ENCODE measurements at regions not wholly inside any gene's neighbourhood (a gene's known extent, or its start where the extent isn't known, plus 50 kb on each side); places are given as distances from the start of the nearest gene placed in this dataset.
A peak's percentile ranks its signal among the peaks of the same experiment; 100 is the strongest.

DNA sequence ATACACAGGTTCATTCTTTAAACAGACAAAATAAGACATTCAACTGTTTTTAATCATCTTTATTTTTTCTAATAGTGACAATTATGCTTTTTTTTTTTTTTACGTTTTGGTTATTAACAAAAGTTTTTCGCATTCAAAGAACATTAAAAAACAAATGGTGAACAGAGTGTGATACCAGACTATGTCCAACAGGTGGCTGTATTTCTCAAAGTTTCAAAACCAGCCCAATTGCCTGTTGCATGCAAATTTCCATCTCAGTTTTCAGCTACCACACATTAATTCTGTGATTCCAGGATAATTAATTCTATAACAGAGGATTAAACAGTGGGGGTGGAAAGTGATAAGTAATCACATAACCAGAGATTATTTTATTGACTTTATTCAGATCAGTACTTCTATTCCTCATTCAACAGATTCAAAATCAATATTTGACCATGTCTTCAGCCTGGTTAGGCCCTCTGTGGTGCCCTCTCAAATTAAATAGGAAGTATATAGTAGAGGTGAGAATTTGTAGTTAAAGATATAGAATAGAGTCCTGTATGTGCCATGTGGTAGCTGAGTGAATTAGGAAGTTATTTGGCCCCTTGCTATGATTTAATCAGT is 122.2 kb upstream of the DCBLD2 start:
- TF ChIP-seq, protein P1, sequence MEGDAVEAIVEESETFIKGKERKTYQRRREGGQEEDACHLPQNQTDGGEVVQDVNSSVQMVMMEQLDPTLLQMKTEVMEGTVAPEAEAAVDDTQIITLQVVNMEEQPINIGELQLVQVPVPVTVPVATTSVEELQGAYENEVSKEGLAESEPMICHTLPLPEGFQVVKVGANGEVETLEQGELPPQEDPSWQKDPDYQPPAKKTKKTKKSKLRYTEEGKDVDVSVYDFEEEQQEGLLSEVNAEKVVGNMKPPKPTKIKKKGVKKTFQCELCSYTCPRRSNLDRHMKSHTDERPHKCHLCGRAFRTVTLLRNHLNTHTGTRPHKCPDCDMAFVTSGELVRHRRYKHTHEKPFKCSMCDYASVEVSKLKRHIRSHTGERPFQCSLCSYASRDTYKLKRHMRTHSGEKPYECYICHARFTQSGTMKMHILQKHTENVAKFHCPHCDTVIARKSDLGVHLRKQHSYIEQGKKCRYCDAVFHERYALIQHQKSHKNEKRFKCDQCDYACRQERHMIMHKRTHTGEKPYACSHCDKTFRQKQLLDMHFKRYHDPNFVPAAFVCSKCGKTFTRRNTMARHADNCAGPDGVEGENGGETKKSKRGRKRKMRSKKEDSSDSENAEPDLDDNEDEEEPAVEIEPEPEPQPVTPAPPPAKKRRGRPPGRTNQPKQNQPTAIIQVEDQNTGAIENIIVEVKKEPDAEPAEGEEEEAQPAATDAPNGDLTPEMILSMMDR (IDR thresholded peaks at IDR 0.05; ENCODE audit: borderline replicate concordance, extremely low read depth, insufficient read depth) = peak; percentile 55
- Histone ChIP-seq H3K4me3 (ENCODE audit: low read length in 3 of 3) (no peak overlapping the region), H3K9me3 (ENCODE audit: control insufficient read depth in 2 of 3, insufficient read depth in 1 of 3, low read length in 3 of 3) (peaks cover 0 to 6% (median 0%) of the 10 kb centered on the region in 3 donors), H3K27ac (ENCODE audit: low read depth in 2 of 2, low read length in 2 of 2) (no peak overlapping the region), H3K27me3 (ENCODE audit: control insufficient read depth, insufficient read depth, low read length) (no peaks in the 10 kb centered on the region), H3K9ac (ENCODE audit: low read length in 3 of 3) (no peak overlapping the region), H3K36me3 (ENCODE audit: control insufficient read depth in 2 of 3, insufficient read depth in 3 of 3, low read length in 3 of 3) (no peaks in the 10 kb centered on the region), H3K4me1 (ENCODE audit: control insufficient read depth in 2 of 3, insufficient read depth in 2 of 3, low read depth in 1 of 3, low read length in 3 of 3) (no peaks in the 10 kb centered on the region)
- intact Hi-C loops (cut with DNase I) = no loop called here
- FAIRE-seq (peak; percentile 97), DNase-seq (peak in 2 of 5 donors; percentile 51 to 66)

- Histone ChIP-seq H3K36me3 (ENCODE audit: control insufficient read depth in 2 of 3, insufficient read depth in 3 of 3, low read length in 3 of 3) (no peaks in the 10 kb centered on the region), H3K9ac (ENCODE audit: low read length in 3 of 3) (no peak overlapping the region), H3K4me3 (ENCODE audit: low read length in 3 of 3) (no peak overlapping the region), H3K4me1 (ENCODE audit: control insufficient read depth in 2 of 3, insufficient read depth in 2 of 3, low read depth in 1 of 3, low read length in 3 of 3) (no peaks in the 10 kb centered on the region), H3K9me3 (ENCODE audit: control insufficient read depth in 2 of 3, insufficient read depth in 1 of 3, low read length in 3 of 3) (no peaks in the 10 kb centered on the region), H3K27ac (ENCODE audit: low read depth in 2 of 2, low read length in 2 of 2) (no peak overlapping the region), H3K27me3 (ENCODE audit: control insufficient read depth, insufficient read depth, low read length) (no peaks in the 10 kb centered on the region)
- intact Hi-C loops (cut with DNase I) = no loop called here
- DNase-seq = no peak
- no peak for FAIRE-seq
- TF ChIP-seq, protein P1 (IDR thresholded peaks at IDR 0.05; ENCODE audit: borderline replicate concordance, extremely low read depth, insufficient read depth) = no peak
Observed at GRCh38 chr3:99021466-99021865, 120.0 kb upstream of the DCBLD2 start.

DNA sequence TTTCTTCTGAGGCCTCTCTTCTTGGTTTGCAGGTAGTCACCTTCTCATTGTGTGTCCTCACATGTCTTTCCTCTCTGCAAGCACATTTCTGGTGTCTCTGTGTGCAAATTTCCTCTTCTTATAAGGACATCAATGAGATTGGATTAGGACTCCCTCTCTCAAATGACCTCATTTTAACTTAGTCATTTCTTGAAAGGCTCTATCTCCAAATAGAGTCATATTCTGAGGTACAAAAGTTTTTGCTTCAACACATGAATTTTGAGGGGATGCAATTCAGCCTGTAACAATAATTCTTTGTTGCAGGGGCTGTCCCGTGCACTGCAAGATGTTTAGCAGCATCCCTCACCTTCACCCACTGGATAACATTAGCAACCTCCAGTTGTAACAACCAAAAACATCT is 115.0 kb upstream of the DCBLD2 start:
- Histone ChIP-seq H3K9ac (ENCODE audit: low read length in 3 of 3) (no peak overlapping the region), H3K4me3 (ENCODE audit: low read length in 3 of 3) (no peak overlapping the region), H3K27me3 (ENCODE audit: control insufficient read depth, insufficient read depth, low read length) (no peaks in the 10 kb centered on the region), H3K36me3 (ENCODE audit: control insufficient read depth in 2 of 3, insufficient read depth in 3 of 3, low read length in 3 of 3) (no peaks in the 10 kb centered on the region), H3K27ac (ENCODE audit: low read depth in 2 of 2, low read length in 2 of 2) (no peak overlapping the region), H3K4me1 (ENCODE audit: control insufficient read depth in 2 of 3, insufficient read depth in 2 of 3, low read depth in 1 of 3, low read length in 3 of 3) (peaks cover 0 to 6% (median 0%) of the 10 kb centered on the region in 3 donors), H3K9me3 (ENCODE audit: control insufficient read depth in 2 of 3, insufficient read depth in 1 of 3, low read length in 3 of 3) (no peaks in the 10 kb centered on the region)
- no peak for FAIRE-seq
- intact Hi-C loops (cut with DNase I) = no loop called here
- no peak for DNase-seq
- TF ChIP-seq, protein P1 (IDR thresholded peaks at IDR 0.05; ENCODE audit: borderline replicate concordance, extremely low read depth, insufficient read depth) = no peak

Data from kidney (tissue), 13 donors.